ENCODE measurements at regions not wholly inside any gene's neighbourhood (a gene's known extent, or its start where the extent isn't known, plus 50 kb on each side); places are given as distances from the start of the nearest gene placed in this dataset.
"Not testable (repeated sequence)": the region's sequence is repeated elsewhere in the genome, so short reads cannot be mapped to it uniquely, and the experiment has no call there.

DNA sequence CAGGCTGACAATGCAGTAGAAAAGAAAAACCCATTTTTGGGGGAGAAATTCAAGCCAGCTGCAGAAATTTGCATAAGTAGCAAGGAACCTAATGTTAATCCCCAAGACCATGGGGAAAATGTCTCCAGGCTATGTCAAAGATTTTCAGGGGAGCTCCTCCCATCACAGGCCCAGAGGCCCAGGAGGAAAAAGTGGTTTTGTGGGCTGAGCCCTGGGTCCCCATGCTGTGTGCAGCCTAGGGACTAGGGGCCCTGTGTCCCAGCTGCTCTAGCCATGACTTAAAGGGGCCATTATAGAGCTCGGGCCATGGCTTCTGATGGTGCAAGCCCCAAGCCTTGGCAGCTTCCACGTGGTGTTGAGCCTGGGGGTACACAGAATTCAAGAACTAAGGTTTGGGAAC, 719.0 kb downstream of the TLE1 start:
- TF ChIP-seq, protein P1, sequence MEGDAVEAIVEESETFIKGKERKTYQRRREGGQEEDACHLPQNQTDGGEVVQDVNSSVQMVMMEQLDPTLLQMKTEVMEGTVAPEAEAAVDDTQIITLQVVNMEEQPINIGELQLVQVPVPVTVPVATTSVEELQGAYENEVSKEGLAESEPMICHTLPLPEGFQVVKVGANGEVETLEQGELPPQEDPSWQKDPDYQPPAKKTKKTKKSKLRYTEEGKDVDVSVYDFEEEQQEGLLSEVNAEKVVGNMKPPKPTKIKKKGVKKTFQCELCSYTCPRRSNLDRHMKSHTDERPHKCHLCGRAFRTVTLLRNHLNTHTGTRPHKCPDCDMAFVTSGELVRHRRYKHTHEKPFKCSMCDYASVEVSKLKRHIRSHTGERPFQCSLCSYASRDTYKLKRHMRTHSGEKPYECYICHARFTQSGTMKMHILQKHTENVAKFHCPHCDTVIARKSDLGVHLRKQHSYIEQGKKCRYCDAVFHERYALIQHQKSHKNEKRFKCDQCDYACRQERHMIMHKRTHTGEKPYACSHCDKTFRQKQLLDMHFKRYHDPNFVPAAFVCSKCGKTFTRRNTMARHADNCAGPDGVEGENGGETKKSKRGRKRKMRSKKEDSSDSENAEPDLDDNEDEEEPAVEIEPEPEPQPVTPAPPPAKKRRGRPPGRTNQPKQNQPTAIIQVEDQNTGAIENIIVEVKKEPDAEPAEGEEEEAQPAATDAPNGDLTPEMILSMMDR (IDR thresholded peaks at IDR 0.05 in 2 of 3, conservative IDR thresholded peaks at IDR 0.05 in 1 of 3; ENCODE audit: control insufficient read depth in 2 of 3, extremely low read depth in 1 of 3, insufficient read depth in 1 of 3, low read depth in 3 of 3, low read length in 3 of 3): not testable (repeated sequence)
- not testable (repeated sequence) for TF ChIP-seq EP300 (IDR thresholded peaks at IDR 0.05; ENCODE audit: borderline replicate concordance in 1 of 2, control insufficient read depth in 1 of 2, low read depth in 2 of 2, low read length in 2 of 2); TCF7 (IDR thresholded peaks at IDR 0.05; ENCODE audit: borderline replicate concordance); BMI1 (IDR thresholded peaks at IDR 0.05; ENCODE audit: borderline replicate concordance); EZH2 (IDR thresholded peaks at IDR 0.05; ENCODE audit: borderline replicate concordance, control insufficient read depth, low read depth, low read length); HCFC1 (IDR thresholded peaks at IDR 0.05; ENCODE audit: low read length); FOXM1 (IDR thresholded peaks at IDR 0.05; ENCODE audit: low read depth, low read length); RAD21 (IDR thresholded peaks at IDR 0.05; ENCODE audit: insufficient read depth, low read depth, low read length); JUND (IDR thresholded peaks at IDR 0.05; ENCODE audit: low read depth, low read length); RFX5 (IDR thresholded peaks at IDR 0.05; ENCODE audit: low read depth, low read length); MTA2 (IDR thresholded peaks at IDR 0.05; ENCODE audit: low read depth)

Data from GM12878 (cell line).